ENCODE measurements at regions not wholly inside any gene's neighbourhood (a gene's known extent, or its start where the extent isn't known, plus 50 kb on each side); places are given as distances from the start of the nearest gene placed in this dataset.

GRCh38 chr5:29811914-29812679 is 1381.4 kb upstream of the CDH6 start:
- no peak for FAIRE-seq
- H3K27me3 ChIP-seq (ENCODE audit: control insufficient read depth, insufficient read depth, low read length), result no peaks in the 10 kb centered on the region
- no peak for TF ChIP-seq CTCF (IDR thresholded peaks at IDR 0.05; ENCODE audit: borderline replicate concordance, extremely low read depth, insufficient read depth)

GRCh38 chr5:29805804-29806203 is 1387.7 kb upstream of the CDH6 start:
- Histone ChIP-seq H3K4me3 (ENCODE audit: low read length in 3 of 3) (no peak overlapping the region), H3K27ac (ENCODE audit: low read depth in 2 of 2, low read length in 2 of 2) (no peak overlapping the region), H3K4me1 (ENCODE audit: control insufficient read depth in 2 of 3, insufficient read depth in 2 of 3, low read depth in 1 of 3, low read length in 3 of 3) (no peaks in the 10 kb centered on the region), H3K36me3 (ENCODE audit: control insufficient read depth in 2 of 3, insufficient read depth in 3 of 3, low read length in 3 of 3) (no peaks in the 10 kb centered on the region), H3K27me3 (ENCODE audit: control insufficient read depth, insufficient read depth, low read length) (no peaks in the 10 kb centered on the region), H3K9ac (ENCODE audit: low read length in 3 of 3) (no peak overlapping the region), H3K9me3 (ENCODE audit: control insufficient read depth in 2 of 3, insufficient read depth in 1 of 3, low read length in 3 of 3) (no peaks in the 10 kb centered on the region)
- FAIRE-seq, result no peak
- intact Hi-C loops (cut with DNase I), result no loop called here
- TF ChIP-seq CTCF (IDR thresholded peaks at IDR 0.05; ENCODE audit: borderline replicate concordance, extremely low read depth, insufficient read depth), result no peak
- no peak for DNase-seq

More at GRCh38 chr5:29811914-29812679, 1381.4 kb upstream of the CDH6 start:
- Histone ChIP-seq H3K4me3 (ENCODE audit: low read length in 3 of 3) (no peak overlapping the region), H3K4me1 (ENCODE audit: control insufficient read depth in 2 of 3, insufficient read depth in 2 of 3, low read depth in 1 of 3, low read length in 3 of 3) (no peaks in the 10 kb centered on the region), H3K36me3 (ENCODE audit: control insufficient read depth in 2 of 3, insufficient read depth in 3 of 3, low read length in 3 of 3) (no peaks in the 10 kb centered on the region), H3K27ac (ENCODE audit: low read depth in 2 of 2, low read length in 2 of 2) (no peak overlapping the region), H3K9ac (ENCODE audit: low read length in 3 of 3) (no peak overlapping the region), H3K9me3 (ENCODE audit: control insufficient read depth in 2 of 3, insufficient read depth in 1 of 3, low read length in 3 of 3) (no peaks in the 10 kb centered on the region)
- intact Hi-C loops (cut with DNase I), result no loop called here
- DNase-seq, result peak in 2 of 5 donors; percentile 0 to 1

GRCh38 chr5:29800752-29801151 is 1392.7 kb upstream of the CDH6 start:
- intact Hi-C loops (cut with DNase I), result no loop called here
- Histone ChIP-seq H3K36me3 (ENCODE audit: control insufficient read depth in 2 of 3, insufficient read depth in 3 of 3, low read length in 3 of 3) (no peaks in the 10 kb centered on the region), H3K4me3 (ENCODE audit: low read length in 3 of 3) (no peak overlapping the region), H3K27ac (ENCODE audit: low read depth in 2 of 2, low read length in 2 of 2) (no peak overlapping the region), H3K9ac (ENCODE audit: low read length in 3 of 3) (no peak overlapping the region), H3K4me1 (ENCODE audit: control insufficient read depth in 2 of 3, insufficient read depth in 2 of 3, low read depth in 1 of 3, low read length in 3 of 3) (no peaks in the 10 kb centered on the region), H3K27me3 (ENCODE audit: control insufficient read depth, insufficient read depth, low read length) (no peaks in the 10 kb centered on the region), H3K9me3 (ENCODE audit: control insufficient read depth in 2 of 3, insufficient read depth in 1 of 3, low read length in 3 of 3) (no peaks in the 10 kb centered on the region)
- no peak for FAIRE-seq
- no peak for DNase-seq
- no peak for TF ChIP-seq CTCF (IDR thresholded peaks at IDR 0.05; ENCODE audit: borderline replicate concordance, extremely low read depth, insufficient read depth)
